HepG2 (cell line): ENCODE measurements at regions not wholly inside any gene's neighbourhood (a gene's known extent, or its start where the extent isn't known, plus 50 kb on each side); places are given as distances from the start of the nearest gene placed in this dataset.

Experiments
- RAD51 ChIP-seq: fragments of 450-650 bp; IDR thresholded peaks from 2 replicates; pipeline ENCODE4 v1.6.1; 2016; ENCODE audit warnings: borderline replicate concordance
- RFX5 ChIP-seq: IDR thresholded peaks from 2 replicates; pipeline ENCODE4 v1.6.1; 2011; ENCODE audit warnings: low read depth, low read length, improper control_type of control experiment

DNA sequence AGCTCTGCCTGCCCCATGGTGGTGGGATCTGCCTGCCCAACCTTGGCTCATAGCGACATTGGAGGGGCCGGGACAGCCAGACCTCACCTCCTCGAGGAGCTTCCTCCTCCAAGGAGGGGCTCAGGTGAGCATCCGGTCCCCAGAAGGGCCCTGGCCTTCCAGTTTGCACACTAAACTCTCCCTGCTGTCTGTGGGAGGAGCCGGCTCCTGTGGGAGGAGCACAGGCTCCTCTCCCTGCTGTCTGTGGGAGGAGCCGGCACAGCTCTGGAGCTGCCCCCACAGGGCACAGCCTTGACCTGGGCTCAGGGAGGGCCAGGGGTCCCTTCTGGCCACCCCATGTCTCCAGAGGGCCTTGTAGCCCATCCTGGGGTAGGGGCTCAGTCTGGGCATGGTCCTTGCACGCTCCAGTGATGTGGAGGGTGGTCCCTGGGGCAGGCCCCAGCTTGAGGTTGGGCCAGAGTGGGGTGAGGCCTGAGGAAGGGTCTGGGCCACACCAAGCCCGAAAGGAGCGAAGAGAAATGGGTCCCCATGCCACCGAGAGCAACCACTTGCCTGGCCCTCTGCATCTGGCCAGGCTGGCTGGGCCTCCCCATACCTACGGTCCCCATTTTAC, 147.5 kb upstream of the C14orf180 start:
- TF ChIP-seq RAD51 (no peak), RFX5 (no peak)
